ENCODE measurements at regions not wholly inside any gene's neighbourhood (a gene's known extent, or its start where the extent isn't known, plus 50 kb on each side); places are given as distances from the start of the nearest gene placed in this dataset.

DNA sequence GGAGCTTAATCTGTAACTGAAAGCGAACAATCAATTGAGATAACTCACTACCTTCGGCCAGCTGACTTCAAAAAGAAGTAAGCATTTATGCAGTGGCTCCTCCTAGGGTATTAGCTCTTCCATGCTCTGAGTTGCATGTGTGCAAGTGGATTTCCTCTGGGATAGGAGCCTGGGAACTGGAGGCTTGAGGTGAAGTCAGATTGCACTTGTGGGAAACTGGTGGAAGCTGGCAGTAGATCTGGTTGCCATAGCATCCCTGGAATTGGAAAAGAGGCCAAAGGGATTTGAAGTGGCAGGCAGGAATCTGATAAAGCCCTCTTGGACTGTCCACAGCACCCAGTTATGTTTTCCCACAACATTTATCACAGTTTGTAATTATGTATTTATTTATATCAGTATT, 50.6 kb upstream of the FMNL2 start:
- H3K27ac ChIP-seq (ENCODE audit: extremely low read depth, low read depth, low read length): no peak overlapping the region
- no peaks in the 10 kb centered on the region for H3K4me1 ChIP-seq (replicated peaks in 1 of 2; ENCODE audit: control insufficient read depth in 2 of 2, insufficient read depth in 2 of 2, low read length in 2 of 2)
- ATAC-seq: no peak
- H4K20me1 ChIP-seq (replicated peaks; ENCODE audit: control insufficient read depth, insufficient read depth, low read length): no peaks in the 10 kb centered on the region
- WGBS (ENCODE audit: insufficient coverage, low coverage, missing lambda C conversion rate): 0% methylated on average over 2 of the region's 2 CpGs
- no peaks in the 10 kb centered on the region for H3K9me1 ChIP-seq (ENCODE audit: control insufficient read depth, insufficient read depth, low read length)
- POLR2A ChIA-PET: no interaction called here
- BruUV-seq (replicated peaks): no TSS peak
- no peak for FAIRE-seq
- TF ChIP-seq FOSL1 (tag; conservative IDR thresholded peaks at IDR 0.05) (no peak), ATF4 (CRISPR knock-in tag; IDR thresholded peaks at IDR 0.05) (no peak), NCOA2 (IDR thresholded peaks at IDR 0.05; ENCODE audit: partially characterized antibody in 2 of 2) (no peak), CBFA2T2 (conservative IDR thresholded peaks at IDR 0.05) (no peak), SNIP1 (IDR thresholded peaks at IDR 0.05; ENCODE audit: low read depth) (no peak), KLF13 (tag; IDR thresholded peaks at IDR 0.05; ENCODE audit: borderline replicate concordance, low read depth) (no peak), BCOR (IDR thresholded peaks at IDR 0.05) (no peak), ZNF174 (CRISPR knock-in tag; IDR thresholded peaks at IDR 0.05) (no peak), ZNF133 (CRISPR knock-in tag; IDR thresholded peaks at IDR 0.05) (no peak), NFIC (IDR thresholded peaks at IDR 0.05) (no peak), DDX20 (tag; IDR thresholded peaks at IDR 0.05; ENCODE audit: low read depth) (no peak), NR2C1 (IDR thresholded peaks at IDR 0.05) (no peak), NR2C1 (tag; IDR thresholded peaks at IDR 0.05) (no peak), HES1 (IDR thresholded peaks at IDR 0.05; ENCODE audit: low read depth) (no peak), SMAD2 (IDR thresholded peaks at IDR 0.05; ENCODE audit: low read depth, low read length) (no peak), HNRNPUL1 (IDR thresholded peaks at IDR 0.05; ENCODE audit: low read length) (no peak), RFX5 (IDR thresholded peaks at IDR 0.05; ENCODE audit: low read depth, low read length) (no peak), RBM34 (IDR thresholded peaks at IDR 0.05; ENCODE audit: borderline replicate concordance, insufficient read depth, low read length) (no peak), RB1 (IDR thresholded peaks at IDR 0.05; ENCODE audit: low read depth) (no peak), ZNF347 (CRISPR knock-in tag; IDR thresholded peaks at IDR 0.05; ENCODE audit: low read depth) (no peak)
- TF ChIP-seq, protein P1, sequence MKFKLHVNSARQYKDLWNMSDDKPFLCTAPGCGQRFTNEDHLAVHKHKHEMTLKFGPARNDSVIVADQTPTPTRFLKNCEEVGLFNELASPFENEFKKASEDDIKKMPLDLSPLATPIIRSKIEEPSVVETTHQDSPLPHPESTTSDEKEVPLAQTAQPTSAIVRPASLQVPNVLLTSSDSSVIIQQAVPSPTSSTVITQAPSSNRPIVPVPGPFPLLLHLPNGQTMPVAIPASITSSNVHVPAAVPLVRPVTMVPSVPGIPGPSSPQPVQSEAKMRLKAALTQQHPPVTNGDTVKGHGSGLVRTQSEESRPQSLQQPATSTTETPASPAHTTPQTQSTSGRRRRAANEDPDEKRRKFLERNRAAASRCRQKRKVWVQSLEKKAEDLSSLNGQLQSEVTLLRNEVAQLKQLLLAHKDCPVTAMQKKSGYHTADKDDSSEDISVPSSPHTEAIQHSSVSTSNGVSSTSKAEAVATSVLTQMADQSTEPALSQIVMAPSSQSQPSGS (CRISPR knock-in tag; IDR thresholded peaks at IDR 0.05): no peak
- no peaks in the 10 kb centered on the region for H3K36me3 ChIP-seq (ENCODE audit: control insufficient read depth, insufficient read depth, low read length)
- H3K9me3 ChIP-seq (replicated peaks; ENCODE audit: control insufficient read depth, insufficient read depth, low read depth, low read length): no peaks in the 10 kb centered on the region
- no peaks in the 10 kb centered on the region for H3K27me3 ChIP-seq (ENCODE audit: control insufficient read depth in 2 of 2, insufficient read depth in 2 of 2, low read length in 2 of 2)
- no peak overlapping the region for H2AFZ ChIP-seq (ENCODE audit: low read depth, low read length)
- H3K9ac ChIP-seq (ENCODE audit: insufficient read depth in 1 of 2, low read depth in 2 of 2, low read length in 2 of 2): no peak overlapping the region
- in situ Hi-C loops (cut with MboI) (no loop called here), intact Hi-C loops (cut with micrococcal nuclease) (no loop called here)
- CTCF ChIA-PET (ENCODE audit: low intra/inter-chr PET ratio): no interaction called here
- no peak overlapping the region for H3K4me3 ChIP-seq
- no peaks in the 10 kb centered on the region for H3K79me2 ChIP-seq (ENCODE audit: control insufficient read depth, insufficient read depth, low read length)
- DNase-seq (ENCODE audit: extremely low read depth in 1 of 4, low spot score in 3 of 4): no peak
- H3K4me2 ChIP-seq (ENCODE audit: insufficient read depth, low read length): no peak overlapping the region
